ENCODE measurements at regions not wholly inside any gene's neighbourhood (a gene's known extent, or its start where the extent isn't known, plus 50 kb on each side); places are given as distances from the start of the nearest gene placed in this dataset.

- no peak for TF ChIP-seq CTCF (IDR thresholded peaks at IDR 0.05 in 2 of 3, conservative IDR thresholded peaks at IDR 0.05 in 1 of 3; ENCODE audit: borderline replicate concordance in 1 of 3, insufficient read depth in 1 of 3, low read depth in 2 of 3, low read length in 2 of 3)
- TF ChIP-seq EZH2 (IDR thresholded peaks at IDR 0.05): no peak
- TF ChIP-seq YY1 (IDR thresholded peaks at IDR 0.05; ENCODE audit: extremely low read depth, insufficient replicate concordance, low read depth, low read length): no peak
- no peak for TF ChIP-seq TCF7L2 (IDR thresholded peaks at IDR 0.05; ENCODE audit: borderline replicate concordance, extremely low read depth, insufficient read depth, insufficient read length)
- no peak for TF ChIP-seq ZNF274 (IDR thresholded peaks at IDR 0.05; ENCODE audit: low read depth, low read length)
- TF ChIP-seq POLR2AphosphoS5 (IDR thresholded peaks at IDR 0.05; ENCODE audit: low read depth, low read length): no peak
- no peak for TF ChIP-seq EZH2phosphoT487 (IDR thresholded peaks at IDR 0.05; ENCODE audit: borderline replicate concordance)
- TF ChIP-seq CEBPB (IDR thresholded peaks at IDR 0.05; ENCODE audit: low read depth): no peak
- no peak for TF ChIP-seq POLR2A (IDR thresholded peaks at IDR 0.05; ENCODE audit: borderline replicate concordance, extremely low read depth, insufficient read depth, insufficient read length)
Observed at GRCh38 chr5:99022250-99022649, 93.4 kb upstream of the CHD1 start.
